NT2/D1 (cell line): ENCODE measurements at regions not wholly inside any gene's neighbourhood (a gene's known extent, or its start where the extent isn't known, plus 50 kb on each side); places are given as distances from the start of the nearest gene placed in this dataset.

Experiments used
- YY1 ChIP-seq: IDR thresholded peaks from 2 replicates; pipeline ENCODE4 v1.6.1; 2011; ENCODE audit not compliant: insufficient read length, insufficient read depth
- ZNF274 ChIP-seq: IDR thresholded peaks from 2 replicates; pipeline ENCODE4 v1.6.1; 2011; ENCODE audit warnings: mild to moderate bottlenecking, low read depth, low read length

- TF ChIP-seq ZNF274 (no peak), YY1 (no peak)
Measured at GRCh38 chr7:94145602-94146001, 141.4 kb upstream of the BET1 start.
